ENCODE measurements at regions not wholly inside any gene's neighbourhood (a gene's known extent, or its start where the extent isn't known, plus 50 kb on each side); places are given as distances from the start of the nearest gene placed in this dataset.

DNA sequence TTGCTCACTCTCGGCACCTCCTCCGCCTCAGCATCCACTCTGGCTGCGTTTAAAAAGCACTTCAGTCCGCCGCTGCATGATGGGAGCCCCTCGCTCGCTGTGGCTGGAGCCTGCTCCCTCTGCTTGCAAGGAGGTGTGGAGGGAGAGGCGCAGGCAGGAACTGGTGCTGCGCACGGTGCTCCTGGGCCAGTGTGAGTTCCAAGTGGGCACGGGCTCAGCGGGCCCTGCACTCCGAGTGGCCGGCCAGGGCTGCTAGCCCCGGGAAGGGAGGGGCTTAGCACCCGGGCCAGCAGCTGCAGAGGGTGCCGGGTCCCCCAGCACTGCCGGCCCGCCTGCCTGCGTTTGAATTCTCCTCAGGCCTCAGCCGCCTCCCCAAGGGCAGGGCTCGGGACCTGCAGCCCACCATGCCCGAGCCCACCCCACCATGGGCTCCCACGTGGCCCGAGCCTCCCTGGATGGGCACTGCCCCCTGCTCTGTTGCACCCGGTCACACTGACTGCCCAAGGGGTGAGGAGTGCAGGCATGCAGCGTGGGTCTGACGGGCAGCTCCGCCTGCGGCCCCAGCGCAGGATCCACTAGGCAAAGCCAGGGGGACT lies 1599.5 kb downstream of the NCAM2 start:
- TF ChIP-seq EP300 (IDR thresholded peaks at IDR 0.05) (no peak), POLR2AphosphoS5 (IDR thresholded peaks at IDR 0.05) (no peak), POLR2A (IDR thresholded peaks at IDR 0.05) (no peak)
- TF ChIP-seq, protein P1, sequence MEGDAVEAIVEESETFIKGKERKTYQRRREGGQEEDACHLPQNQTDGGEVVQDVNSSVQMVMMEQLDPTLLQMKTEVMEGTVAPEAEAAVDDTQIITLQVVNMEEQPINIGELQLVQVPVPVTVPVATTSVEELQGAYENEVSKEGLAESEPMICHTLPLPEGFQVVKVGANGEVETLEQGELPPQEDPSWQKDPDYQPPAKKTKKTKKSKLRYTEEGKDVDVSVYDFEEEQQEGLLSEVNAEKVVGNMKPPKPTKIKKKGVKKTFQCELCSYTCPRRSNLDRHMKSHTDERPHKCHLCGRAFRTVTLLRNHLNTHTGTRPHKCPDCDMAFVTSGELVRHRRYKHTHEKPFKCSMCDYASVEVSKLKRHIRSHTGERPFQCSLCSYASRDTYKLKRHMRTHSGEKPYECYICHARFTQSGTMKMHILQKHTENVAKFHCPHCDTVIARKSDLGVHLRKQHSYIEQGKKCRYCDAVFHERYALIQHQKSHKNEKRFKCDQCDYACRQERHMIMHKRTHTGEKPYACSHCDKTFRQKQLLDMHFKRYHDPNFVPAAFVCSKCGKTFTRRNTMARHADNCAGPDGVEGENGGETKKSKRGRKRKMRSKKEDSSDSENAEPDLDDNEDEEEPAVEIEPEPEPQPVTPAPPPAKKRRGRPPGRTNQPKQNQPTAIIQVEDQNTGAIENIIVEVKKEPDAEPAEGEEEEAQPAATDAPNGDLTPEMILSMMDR (IDR thresholded peaks at IDR 0.05): no peak
- Histone ChIP-seq H3K9me3 (peaks cover 0 to 6% (median 0%) of the 10 kb centered on the region in 4 donors), H3K27ac (no peak overlapping the region), H3K4me3 (no peak overlapping the region), H3K4me1 (no peaks in the 10 kb centered on the region), H3K27me3 (no peaks in the 10 kb centered on the region), H3K36me3 (no peaks in the 10 kb centered on the region)
- WGBS, 2 donors: 88 to 94% methylated on average over 8 to 19 of the region's 31 CpGs
- ATAC-seq (ENCODE audit: low FRiP score in 2 of 2): no peak
- DNase-seq: peak in 1 of 2 donors; percentile 65

DNA sequence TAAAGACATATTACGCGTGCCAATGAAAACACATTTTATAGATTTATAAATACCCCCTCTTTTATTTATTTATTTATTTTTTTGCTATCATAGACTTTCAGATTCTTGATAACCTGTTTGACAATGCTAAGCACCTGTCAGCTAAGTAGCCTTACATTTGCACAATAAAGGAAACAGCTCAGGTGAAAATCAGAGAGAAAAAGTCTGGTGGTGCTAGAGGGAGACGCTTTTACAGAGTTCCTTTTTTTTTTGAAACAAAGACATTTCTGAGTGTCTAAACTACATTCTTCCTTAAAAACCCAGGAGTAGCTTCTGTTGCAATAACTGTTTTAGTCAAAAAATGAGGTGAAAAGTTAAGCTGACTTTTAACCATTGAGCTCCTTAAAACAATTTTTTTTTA lies 1611.6 kb downstream of the NCAM2 start:
- no peak for DNase-seq
- H3K4me3 ChIP-seq: no peak overlapping the region

DNA sequence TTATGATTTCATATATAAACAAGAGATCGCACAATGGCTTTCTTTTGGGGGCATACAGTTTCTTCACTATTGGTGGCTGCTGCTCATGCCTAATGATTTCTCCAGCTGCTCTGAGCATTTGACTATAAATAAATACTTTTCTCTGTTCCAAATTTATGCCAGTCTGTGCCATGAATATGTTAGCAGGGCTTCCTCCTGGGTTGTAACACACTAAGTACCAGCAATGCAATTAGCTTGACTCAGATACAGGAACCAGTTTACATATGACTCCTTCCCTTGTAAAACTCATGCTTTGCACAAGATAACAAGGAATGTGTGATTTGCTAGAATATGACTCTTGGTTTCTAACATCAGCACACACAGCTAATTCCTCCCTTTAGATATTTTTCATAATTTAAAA lies 1629.7 kb downstream of the NCAM2 start:
- DNase-seq: no peak
- no peaks in the 10 kb centered on the region for H3K27me3 ChIP-seq
- H3K4me1 ChIP-seq: no peaks in the 10 kb centered on the region
- ATAC-seq (ENCODE audit: low FRiP score in 2 of 2): no peak
- H3K9me3 ChIP-seq: no peaks in the 10 kb centered on the region
- 85 to 90% methylated on average over 1 of the region's 1 CpG for WGBS, 2 donors
- H3K4me3 ChIP-seq: no peak overlapping the region
- H3K36me3 ChIP-seq: no peaks in the 10 kb centered on the region
- TF ChIP-seq POLR2AphosphoS5 (IDR thresholded peaks at IDR 0.05): no peak
- TF ChIP-seq EP300 (IDR thresholded peaks at IDR 0.05): no peak
- TF ChIP-seq, protein P1 (IDR thresholded peaks at IDR 0.05): no peak
- TF ChIP-seq POLR2A (IDR thresholded peaks at IDR 0.05): no peak
- H3K27ac ChIP-seq: no peak overlapping the region

More for the DNA sequence above, 1611.6 kb downstream of the NCAM2 start:
- H3K4me1 ChIP-seq: no peaks in the 10 kb centered on the region
- no peaks in the 10 kb centered on the region for H3K27me3 ChIP-seq
- H3K36me3 ChIP-seq: no peaks in the 10 kb centered on the region
- no peaks in the 10 kb centered on the region for H3K9me3 ChIP-seq
- ATAC-seq (ENCODE audit: low FRiP score in 2 of 2): no peak
- H3K27ac ChIP-seq: no peak overlapping the region
- TF ChIP-seq POLR2A (IDR thresholded peaks at IDR 0.05): no peak
- 70 to 74% methylated on average over 3 of the region's 3 CpGs for WGBS, 2 donors

DNA sequence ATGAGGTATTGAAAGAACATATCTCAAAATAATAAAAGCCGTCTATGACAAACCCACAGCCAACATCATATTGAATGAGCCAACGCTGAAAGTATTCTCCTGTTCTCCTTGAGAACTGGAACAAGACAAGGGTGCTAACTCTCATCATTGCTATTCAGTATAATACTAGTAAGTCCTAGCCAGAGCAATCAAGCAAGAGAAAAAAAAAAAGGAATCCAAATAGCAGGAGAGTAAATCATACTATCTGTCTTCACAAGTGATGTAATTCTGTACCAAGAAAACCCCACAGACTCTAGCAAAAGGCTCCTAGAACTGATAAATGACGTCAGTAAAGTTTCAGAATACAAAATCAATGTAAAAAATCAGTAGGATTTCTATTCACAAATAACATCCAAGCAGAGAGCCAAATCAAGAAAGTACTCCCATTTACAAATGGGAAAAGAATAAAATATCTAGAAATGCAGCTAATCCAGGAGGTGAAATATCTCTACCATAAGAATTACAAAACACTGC lies 1632.8 kb downstream of the NCAM2 start:
- no peaks in the 10 kb centered on the region for H3K4me1 ChIP-seq
- ATAC-seq (ENCODE audit: low FRiP score in 2 of 2) (no peak), DNase-seq (no peak)
- H3K36me3 ChIP-seq: no peaks in the 10 kb centered on the region
- H3K4me3 ChIP-seq: no peak overlapping the region
- no peaks in the 10 kb centered on the region for H3K9me3 ChIP-seq
- no peaks in the 10 kb centered on the region for H3K27me3 ChIP-seq
- no peak overlapping the region for H3K27ac ChIP-seq
- TF ChIP-seq EP300 (IDR thresholded peaks at IDR 0.05) (no peak), POLR2A (IDR thresholded peaks at IDR 0.05) (no peak), POLR2AphosphoS5 (IDR thresholded peaks at IDR 0.05) (no peak)
- TF ChIP-seq, protein P1 (IDR thresholded peaks at IDR 0.05): no peak
- WGBS, 2 donors: 83 to 92% methylated on average over 3 of the region's 3 CpGs

DNA sequence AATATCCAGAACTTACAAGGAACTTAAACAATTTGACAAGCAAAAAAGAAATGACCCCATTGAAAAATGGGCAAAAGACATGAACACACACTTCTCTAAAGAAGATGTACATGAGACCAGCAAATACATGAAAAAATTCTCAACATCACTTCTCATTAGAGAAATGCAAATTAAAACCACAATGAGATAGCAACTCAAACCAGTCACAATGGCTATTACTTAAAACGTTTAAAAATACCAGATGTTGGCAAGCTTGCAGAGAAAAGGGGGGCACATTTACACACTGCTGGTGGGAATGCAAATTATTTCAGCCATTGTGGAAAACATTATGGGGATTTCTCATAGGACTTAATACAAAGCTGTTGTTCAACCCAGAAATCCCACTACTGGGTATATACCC lies 1634.0 kb downstream of the NCAM2 start:
- WGBS, 2 donors: 33 to 38% methylated on average over 1 of the region's 1 CpG
- Histone ChIP-seq H3K27me3 (no peaks in the 10 kb centered on the region), H3K36me3 (no peaks in the 10 kb centered on the region), H3K27ac (no peak overlapping the region), H3K9me3 (no peaks in the 10 kb centered on the region), H3K4me3 (no peak overlapping the region), H3K4me1 (no peaks in the 10 kb centered on the region)
- no peak for ATAC-seq (ENCODE audit: low FRiP score in 2 of 2)
- TF ChIP-seq POLR2A (IDR thresholded peaks at IDR 0.05): no peak
- DNase-seq: no peak

DNA sequence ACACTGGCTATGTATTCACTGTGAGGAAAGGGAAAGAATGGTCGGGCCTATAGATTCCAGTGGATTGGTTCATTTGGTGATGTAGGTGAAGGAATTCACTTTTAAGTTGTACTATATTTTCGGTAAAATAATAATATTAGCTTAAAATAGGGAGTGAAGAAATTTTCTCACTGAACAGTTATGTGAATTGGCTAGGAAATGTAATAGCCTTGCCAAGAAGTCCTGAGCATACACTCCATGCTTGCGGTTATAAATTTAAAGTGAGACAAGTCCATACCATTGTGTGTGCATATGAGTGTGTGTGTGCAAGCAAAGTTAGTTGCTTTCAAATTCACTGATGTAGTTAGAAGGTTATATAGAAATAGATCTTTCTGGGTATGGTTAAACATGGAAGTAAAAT lies 1651.0 kb downstream of the NCAM2 start:
- no peak overlapping the region for H3K27ac ChIP-seq
- TF ChIP-seq, protein P1 (IDR thresholded peaks at IDR 0.05): no peak
- TF ChIP-seq EP300 (IDR thresholded peaks at IDR 0.05) (no peak), POLR2AphosphoS5 (IDR thresholded peaks at IDR 0.05) (no peak), POLR2A (IDR thresholded peaks at IDR 0.05) (no peak)
- no peaks in the 10 kb centered on the region for H3K36me3 ChIP-seq
- no peak overlapping the region for H3K4me3 ChIP-seq
- no peaks in the 10 kb centered on the region for H3K9me3 ChIP-seq
- no peaks in the 10 kb centered on the region for H3K27me3 ChIP-seq
- no peaks in the 10 kb centered on the region for H3K4me1 ChIP-seq
- 79 to 88% methylated on average over 3 of the region's 3 CpGs for WGBS, 2 donors
- ATAC-seq (ENCODE audit: low FRiP score in 2 of 2) (no peak), DNase-seq (no peak)

All from upper lobe of left lung (tissue), 6 donors.